PC-3 (cell line): ENCODE measurements at regions not wholly inside any gene's neighbourhood (a gene's known extent, or its start where the extent isn't known, plus 50 kb on each side); places are given as distances from the start of the nearest gene placed in this dataset.

Experiments
- EZH2 ChIP-seq: fragments of 300-600 bp; sonication (generic); IDR thresholded peaks from one replicate; pipeline ENCODE4 v1.6.1; 2017; ENCODE audit warnings: antibody characterized with exemption, mild to moderate bottlenecking, low read length; ENCODE audit not compliant: unreplicated experiment
- EZH2phosphoT487 ChIP-seq: fragments of 300-600 bp; sonication (generic); IDR thresholded peaks from 2 replicates; pipeline ENCODE4 v1.6.1; 2018; ENCODE audit warnings: mild to moderate bottlenecking, antibody characterized with exemption, low read length, borderline replicate concordance
- TF ChIP-seq, protein P1 (sequence below): fragments of 300-600 bp; sonication (generic); conservative IDR thresholded peaks from 2 replicates; pipeline ENCODE4 v1.5.1; 2017; ENCODE audit warnings: antibody characterized with exemption, low read depth, mild to moderate bottlenecking, low read length

DNA sequence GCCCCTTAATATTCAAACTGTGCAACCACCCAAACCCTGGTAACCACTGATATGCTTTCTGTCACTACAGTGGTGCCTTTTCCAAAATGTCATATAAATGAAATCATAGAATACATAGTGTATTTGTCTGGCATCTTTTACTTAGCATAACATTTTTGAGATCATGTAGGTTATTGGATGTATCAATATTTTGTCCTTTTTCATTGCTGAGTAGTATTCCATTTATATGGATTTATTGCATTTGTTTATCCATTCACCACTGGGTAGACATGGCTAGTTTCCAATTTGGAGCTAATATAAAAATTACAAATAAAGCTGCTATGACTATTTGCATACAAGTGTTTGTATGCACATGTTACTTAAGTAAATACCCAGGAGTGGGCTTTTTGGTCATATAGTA, 121.6 kb downstream of the TMEM144 start:
- TF ChIP-seq, protein P1, sequence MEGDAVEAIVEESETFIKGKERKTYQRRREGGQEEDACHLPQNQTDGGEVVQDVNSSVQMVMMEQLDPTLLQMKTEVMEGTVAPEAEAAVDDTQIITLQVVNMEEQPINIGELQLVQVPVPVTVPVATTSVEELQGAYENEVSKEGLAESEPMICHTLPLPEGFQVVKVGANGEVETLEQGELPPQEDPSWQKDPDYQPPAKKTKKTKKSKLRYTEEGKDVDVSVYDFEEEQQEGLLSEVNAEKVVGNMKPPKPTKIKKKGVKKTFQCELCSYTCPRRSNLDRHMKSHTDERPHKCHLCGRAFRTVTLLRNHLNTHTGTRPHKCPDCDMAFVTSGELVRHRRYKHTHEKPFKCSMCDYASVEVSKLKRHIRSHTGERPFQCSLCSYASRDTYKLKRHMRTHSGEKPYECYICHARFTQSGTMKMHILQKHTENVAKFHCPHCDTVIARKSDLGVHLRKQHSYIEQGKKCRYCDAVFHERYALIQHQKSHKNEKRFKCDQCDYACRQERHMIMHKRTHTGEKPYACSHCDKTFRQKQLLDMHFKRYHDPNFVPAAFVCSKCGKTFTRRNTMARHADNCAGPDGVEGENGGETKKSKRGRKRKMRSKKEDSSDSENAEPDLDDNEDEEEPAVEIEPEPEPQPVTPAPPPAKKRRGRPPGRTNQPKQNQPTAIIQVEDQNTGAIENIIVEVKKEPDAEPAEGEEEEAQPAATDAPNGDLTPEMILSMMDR: no peak
- no peak for TF ChIP-seq EZH2
- TF ChIP-seq EZH2phosphoT487: no peak
